HG03442 (cell line): ENCODE measurements at regions not wholly inside any gene's neighbourhood (a gene's known extent, or its start where the extent isn't known, plus 50 kb on each side); places are given as distances from the start of the nearest gene placed in this dataset.

Experiments
- ATAC-seq: cut with Tn5 transposase; IDR thresholded peaks from one replicate; pipeline ENCODE4 v1.9.1; 2021; ENCODE audit warnings: mild to moderate bottlenecking, moderate library complexity; ENCODE audit not compliant: unreplicated experiment

DNA sequence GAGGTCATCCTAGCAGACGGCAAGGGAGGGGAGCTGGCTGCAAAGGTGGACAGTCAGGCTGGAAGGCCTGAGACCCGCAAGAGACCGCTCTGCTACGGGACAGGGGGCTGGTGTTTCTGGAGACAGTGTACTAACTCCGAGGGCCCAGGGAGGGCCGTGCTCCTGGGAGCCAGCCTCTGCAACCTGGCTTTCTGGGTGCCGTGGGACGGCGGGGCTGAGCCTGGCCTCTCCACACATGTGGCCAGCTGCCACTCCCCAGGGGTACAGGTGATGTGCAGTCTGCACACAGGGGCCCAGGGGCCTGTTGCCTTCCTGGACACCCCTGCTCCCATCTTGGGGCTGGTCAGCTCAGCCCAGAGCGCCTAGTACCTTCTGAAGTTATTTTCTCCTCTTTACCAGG, 92.2 kb downstream of the MRPL36 start:
- ATAC-seq: no peak

DNA sequence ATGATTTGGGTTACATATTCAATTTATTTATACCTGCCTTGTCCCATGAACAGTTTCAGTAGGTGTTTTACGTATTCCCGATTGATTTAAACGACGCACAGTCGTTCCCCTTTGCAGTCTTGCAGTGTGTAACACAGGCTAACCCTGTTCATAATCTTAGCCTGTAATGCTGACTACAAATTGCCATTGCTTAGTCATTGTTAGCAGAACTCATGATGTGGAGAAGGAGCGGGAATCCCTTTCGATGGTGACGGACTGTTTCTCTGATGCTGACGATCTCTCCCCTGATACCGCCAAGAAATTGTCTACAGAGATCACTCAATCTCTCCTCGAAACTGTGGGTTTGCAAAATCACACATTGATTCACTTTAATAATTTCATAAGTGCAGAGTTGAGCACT, 93.2 kb downstream of the MRPL36 start:
- ATAC-seq: no peak

DNA sequence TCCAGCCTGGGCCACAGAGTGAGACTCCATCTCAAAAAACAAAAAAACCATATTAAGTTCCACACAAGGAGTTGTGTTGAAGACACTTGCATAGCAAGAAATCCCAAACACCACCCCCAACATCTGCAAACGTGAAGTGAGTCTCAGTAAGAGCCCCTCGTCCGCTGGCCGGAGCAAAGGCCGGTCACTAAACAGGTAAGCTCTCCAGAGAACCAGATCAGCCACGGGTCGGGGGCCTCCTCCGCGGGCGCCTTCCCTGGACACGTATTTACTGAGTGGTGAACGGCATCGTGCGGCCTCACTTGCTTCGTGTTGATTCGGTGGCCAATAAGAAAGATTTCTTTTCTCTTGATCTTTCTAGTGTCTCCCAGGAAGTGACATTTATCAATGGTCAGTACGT, 93.6 kb downstream of the MRPL36 start:
- no peak for ATAC-seq

DNA sequence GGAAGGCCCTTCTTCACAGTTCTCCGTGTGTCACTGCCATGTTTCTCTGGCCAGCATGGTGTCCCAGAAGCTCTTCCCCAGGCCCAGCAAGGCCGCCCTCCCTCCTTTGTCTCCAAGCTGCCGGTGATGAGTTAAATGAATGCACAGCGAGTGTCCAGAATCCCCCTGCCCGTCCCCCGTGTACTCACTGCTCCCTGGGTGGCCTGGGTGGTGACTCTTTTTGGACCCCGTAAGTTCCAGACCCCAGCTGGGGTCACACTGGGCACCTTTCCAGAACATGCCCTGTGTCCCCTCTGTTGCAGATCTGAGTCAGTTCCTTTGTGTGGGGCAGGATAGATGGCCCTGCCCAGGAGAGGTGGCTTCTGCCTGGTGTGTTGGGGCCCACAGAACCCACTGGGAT, 95.0 kb downstream of the MRPL36 start:
- no peak for ATAC-seq

DNA sequence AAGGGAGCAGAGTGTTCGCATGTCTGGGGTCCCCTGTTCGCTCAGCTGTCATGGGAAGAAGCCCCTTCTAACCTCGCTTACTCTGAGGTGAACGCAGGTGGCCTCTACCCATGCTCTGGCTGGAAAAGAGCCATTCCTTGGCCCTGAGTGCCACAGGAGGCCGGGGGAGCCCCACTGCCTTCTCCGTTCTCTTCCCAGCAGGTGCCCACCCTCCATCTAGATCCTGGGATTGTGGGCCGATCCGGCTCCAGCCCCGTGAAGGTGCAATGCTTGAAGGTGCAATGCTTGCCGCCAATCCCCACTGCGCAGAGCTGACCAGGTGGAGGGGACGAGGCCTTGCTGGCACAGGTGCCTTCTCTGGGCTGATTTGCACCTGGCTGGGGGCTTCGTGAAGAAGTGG, 95.4 kb downstream of the MRPL36 start:
- no peak for ATAC-seq

DNA sequence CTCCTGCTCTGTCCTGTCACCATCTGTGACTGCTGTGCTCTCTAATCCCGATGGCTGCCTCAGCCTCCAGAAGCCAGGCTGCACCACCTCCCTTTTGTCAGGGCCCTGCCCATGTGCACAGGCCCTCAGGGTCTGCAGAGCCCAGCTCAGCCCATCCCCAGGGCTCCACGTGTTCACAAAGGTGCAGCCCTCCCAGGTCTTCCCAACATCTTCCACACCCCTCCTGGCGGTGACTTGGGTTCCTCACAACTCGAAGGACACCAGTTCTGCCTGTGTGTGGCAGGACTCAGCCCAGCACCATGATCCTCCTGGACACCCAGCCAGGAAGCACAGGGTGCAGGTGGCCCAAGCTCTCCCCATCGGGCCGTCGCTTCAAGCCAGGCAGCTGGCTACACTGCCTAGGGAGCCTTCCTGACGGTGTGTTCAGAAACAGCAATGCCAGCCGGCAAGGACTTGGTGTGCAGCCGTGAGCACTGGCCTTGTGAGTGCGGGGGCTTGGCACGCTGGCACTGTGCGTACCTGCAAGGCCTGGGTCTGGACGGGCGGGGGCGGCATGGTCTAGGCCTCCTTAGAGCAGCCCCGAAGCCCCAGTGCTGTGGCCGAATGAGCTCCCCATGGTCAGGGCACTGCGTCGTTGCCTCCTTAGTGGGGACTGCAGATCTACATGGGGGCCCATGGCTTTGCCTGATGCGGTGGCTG, 96.1 kb downstream of the MRPL36 start:
- ATAC-seq: no peak

DNA sequence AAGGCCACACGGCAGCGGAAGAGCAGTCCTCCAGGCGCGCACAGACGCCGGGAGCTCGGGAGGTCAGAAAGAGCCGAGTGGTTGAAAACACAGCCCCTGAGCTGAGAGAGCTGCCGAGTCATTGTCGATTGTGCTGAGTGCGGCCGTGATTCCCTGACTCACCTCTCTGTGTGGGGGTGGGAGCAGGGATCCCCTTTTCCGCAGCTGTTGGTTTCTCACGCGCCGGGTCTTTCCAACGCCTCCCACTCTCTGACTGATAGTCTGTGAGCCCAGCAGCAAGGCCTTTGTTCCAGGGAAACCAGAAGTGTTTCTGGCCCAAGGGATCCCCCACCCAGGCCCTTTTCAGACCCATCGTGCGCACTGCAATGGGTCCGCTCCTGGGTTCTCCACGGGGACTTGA, 97.3 kb downstream of the MRPL36 start:
- ATAC-seq: no peak

DNA sequence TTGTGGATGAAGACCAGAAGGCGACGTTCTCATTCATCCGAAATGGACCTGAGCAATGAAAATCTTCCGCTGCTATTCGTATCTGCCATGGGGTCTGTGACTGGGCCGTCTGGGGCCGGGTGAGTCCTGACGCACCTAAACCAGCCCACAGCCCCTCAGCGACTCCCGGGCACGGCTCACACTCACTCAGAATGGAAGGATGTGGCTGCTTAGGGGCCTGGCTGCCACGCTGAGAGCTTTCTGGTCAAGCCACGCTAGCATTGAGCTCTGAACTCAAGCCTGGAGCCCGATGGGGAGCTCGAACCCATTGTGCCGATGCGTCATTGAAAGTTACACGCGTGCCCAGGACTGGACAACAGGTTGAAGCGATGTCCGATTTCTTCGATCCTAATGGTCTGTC, 97.8 kb downstream of the MRPL36 start:
- no peak for ATAC-seq

DNA sequence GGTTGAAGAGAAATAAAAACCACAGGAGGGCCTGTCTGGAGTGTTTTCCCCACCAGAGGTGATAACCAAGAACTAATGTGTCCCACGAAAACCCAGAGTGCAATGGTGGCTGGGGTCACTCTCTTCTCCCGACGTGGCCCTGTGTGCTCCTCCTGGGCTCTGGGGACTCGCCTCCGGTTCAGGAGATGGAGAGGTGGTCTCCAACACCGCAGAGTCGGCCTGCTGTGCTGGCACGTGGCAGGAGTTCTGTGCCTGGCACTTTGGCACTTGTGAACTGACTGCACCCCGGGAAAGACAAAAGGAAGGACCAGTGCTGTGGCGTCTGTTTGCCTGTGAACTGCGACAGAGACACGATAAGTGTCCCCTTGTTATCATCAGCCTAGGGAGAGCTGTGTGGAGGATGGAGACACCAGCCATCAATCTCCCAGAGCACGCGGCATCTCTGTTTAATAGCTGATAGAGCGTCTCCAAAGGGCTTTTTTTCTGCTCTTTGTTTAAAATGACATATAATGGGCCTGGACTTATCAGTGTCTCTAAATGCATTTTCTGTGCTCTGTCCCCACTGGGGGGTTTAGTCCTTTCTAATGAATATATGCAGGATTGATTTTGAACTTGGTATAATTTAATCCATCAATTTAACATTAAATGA, 98.3 kb downstream of the MRPL36 start:
- no peak for ATAC-seq

DNA sequence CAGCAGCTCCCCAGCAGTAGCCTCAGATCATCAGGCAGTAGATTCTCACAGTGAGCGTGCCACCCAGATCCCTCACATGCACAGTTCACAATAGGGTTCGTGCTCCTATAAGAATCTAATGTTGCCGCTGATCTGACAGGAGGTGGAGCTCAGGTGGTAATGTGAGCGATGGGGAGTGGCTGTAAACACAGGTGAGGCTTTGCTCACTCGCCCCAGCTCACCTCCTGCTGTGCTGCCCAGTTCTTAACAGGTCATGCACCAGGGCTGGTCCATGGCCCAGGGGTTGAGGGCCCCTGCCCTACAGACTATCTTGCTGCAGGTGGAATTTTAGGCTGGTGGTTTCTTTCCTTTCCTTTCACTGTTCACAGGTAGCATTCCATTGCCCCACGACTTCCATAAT, 100.2 kb downstream of the MRPL36 start:
- ATAC-seq: no peak

DNA sequence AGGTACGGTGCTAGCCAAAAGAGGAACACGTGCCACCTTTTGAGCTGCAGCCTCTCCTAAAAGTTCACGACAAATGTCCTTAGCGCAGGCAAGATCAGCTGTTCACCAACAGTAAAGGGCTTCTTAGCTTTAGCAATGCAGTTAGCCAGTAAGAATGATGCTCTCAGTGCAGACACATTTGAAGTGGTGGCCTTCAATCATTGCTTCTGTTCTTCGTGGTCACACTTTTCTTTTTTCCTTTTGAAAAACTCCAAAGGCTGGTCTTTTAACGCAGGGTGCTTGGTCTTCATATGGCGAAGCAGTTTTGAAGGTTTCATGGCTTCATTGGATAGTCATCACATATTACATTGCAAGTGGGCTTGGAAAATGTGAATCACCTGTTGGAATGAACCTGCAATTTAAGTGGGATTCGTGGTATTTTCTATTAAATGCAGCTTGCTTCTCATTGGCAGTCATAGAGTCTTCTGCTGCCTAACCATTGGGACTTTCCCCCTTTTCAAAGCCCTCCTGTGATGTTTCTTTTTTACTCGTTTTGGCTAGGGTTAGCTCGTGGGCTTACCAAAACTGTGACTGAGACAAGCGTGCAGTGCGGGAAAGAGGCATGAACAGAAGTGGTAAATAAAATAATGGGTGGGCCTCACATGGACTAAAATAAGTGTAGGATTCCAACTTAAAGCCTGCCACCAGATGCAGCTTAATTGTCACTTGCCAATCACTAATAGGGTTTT, 100.9 kb downstream of the MRPL36 start:
- no peak for ATAC-seq

DNA sequence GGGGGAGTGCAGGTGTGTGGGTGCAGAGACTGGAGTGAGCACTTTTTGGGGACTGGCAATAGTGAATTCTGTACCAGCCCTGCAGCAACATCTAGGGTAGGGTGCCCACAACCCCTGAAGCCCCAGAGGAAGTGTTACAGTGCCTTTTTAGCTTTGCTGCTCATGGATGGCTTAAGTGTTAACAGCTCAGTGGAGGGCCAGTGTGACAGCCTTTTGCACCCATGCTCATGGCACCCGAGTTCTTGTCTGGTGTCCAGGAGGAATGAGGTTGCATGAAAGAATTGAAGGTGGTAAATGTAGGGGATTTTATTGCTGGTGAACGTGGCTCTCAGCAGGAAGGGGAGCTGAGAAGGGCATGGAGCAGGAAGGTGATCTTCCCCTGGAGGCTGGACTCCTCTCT, 107.3 kb downstream of the MRPL36 start:
- ATAC-seq: no peak

DNA sequence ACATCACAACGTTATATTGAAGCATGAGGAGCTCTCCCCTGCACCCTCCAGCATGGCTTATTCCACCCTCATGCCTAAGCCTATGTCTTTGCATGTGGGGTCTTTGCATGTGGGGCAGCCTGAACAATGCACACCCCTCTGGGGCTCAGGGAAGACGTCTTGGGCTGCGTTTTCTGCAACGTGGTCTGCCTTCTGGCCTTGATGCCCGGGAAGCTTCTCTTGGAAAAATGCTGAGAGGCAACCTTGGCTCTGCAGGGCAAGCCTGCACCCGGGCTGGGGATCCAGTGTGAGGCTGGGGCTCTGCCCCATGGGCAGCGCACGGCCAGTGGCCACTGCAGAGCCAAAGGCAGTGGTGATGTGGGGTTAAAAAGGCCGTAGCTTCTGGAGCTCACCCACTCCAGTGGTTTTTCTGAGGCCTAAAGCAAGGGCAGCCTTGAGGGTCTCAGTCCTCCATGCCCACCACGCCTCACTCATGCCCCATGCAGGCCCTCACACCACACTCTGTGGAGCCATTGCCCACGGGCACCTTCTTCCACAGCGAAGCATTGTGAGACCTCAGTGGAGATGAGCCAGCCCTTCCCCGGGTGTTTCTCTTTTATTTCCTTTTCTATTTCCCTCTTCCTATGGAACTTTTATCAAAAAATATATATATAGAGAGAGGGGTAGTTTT, 112.2 kb downstream of the MRPL36 start:
- ATAC-seq: no peak

DNA sequence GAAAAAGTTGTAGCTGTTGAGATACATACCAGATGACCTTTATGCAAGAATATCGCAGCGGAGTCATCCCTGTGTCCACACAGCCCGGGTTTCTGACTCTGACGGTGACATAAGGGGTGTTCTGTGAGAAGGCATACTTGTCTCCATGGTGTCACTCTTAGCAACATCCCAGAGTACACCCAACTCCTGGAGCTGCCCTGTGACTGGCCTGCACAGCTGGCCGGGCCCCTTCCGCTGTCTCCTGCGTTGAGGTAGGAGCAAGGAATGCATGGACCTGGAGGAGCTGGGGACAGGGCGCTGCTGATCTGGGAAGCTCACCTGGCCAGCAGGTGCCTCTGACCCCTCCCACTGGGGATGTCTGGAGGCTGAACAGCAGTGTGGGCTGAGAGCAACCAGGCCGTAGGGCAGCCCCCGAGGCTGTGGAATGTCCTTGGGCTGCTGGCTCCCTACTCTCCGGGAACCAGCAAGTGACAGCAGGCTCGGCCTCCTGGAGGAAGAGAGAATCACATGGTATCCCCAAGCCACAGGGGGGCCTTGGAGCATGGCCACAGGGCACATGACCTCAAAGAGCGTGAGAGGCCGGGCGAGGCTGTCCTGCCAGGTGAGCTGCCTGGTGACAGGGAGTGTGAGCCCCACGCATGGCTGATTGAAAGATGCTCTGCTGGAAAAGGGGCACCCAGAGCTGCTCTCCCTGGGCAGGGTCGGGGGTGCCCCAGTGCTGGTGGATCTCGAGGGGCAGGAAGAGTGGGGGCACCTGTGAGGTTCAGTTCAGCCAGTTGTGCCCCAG, 113.4 kb downstream of the MRPL36 start:
- ATAC-seq: no peak

DNA sequence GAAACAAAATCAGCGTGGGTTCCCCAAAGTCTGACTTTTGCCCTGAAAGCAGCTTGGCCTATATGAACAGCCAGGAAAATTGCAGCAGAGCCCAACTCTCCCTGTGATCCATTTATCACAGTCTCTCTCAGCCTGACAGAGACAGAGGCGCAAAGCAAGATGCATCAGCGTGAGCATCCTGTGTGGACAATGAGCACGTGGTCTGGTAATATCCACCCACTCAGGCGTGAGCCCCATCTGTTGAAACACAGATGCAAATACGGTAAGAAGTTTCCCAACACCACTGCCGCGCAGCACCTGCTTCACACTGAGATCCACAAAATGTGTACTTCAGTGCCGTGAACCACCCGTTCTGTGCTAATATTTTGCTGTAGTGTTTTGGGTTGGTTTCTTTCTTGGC, 114.6 kb downstream of the MRPL36 start:
- ATAC-seq: no peak

DNA sequence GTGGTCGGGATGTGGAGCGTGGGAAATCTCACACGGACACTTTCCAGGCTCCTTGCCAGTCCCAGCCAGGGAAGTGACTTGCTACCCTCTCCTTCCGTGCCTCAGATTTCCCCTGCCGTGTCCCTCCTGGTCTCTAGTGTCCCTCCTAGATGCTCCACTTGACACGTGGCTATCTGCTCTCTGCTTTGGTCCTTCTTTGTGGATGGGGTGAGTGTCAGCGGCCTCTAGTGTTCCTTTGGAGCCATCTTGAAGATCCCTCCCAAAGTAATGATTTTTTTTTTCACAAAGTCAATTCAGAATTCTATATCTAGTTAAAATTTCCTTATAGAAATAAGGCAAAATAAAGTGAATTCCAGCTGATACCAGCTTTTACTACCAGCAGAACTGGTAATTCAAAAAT, 117.7 kb downstream of the MRPL36 start:
- ATAC-seq: no peak

DNA sequence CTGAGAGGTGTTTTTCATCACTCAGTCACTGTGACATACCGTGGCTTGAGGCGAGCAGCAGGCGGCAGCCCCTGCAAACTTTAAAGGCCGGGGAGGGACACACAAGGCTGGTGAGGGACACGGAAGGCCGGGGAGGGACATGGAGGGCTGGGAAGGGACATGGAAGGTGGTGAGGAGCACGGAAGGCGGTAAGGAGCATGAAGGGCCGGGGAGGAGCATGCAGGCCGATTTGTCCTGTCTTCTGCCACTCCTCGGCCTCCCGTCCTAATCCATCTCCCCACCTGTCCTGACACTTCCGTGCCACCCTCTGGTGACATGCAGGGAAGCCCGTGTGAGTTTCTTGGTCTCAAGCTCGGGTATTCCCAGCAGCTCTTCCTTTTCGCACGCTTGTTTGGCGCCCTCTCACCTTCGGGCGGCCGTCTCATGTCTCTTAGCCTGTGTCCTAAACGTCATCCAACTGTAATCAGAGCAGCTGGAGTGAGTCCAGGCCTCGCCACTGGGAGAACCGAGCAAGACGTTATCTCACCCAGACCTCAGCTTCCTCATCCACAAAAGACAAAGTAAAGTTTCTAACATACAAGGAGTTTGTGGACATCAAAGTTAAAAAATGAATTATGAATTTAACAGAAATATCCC, 126.5 kb downstream of the MRPL36 start:
- no peak for ATAC-seq

DNA sequence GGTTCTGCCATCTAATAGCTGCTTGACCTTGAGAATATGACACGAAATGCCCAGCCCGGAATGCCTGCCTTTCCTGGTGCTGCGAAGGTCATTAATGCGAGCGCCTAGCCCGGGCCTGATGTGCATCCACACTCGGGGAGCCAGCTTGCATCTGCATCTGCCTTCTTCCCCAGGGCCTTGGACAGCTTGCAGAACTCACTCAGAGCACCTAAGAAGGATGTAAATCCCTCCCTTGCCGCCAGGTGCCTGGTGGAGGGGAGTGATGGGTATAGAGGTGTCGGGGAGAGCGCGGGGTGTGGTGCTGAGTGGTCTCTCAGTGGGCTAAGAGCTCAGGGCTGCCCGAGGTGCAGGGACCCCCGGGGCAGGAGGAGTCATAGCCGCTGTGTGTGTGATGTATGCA, 127.2 kb downstream of the MRPL36 start:
- ATAC-seq: no peak

DNA sequence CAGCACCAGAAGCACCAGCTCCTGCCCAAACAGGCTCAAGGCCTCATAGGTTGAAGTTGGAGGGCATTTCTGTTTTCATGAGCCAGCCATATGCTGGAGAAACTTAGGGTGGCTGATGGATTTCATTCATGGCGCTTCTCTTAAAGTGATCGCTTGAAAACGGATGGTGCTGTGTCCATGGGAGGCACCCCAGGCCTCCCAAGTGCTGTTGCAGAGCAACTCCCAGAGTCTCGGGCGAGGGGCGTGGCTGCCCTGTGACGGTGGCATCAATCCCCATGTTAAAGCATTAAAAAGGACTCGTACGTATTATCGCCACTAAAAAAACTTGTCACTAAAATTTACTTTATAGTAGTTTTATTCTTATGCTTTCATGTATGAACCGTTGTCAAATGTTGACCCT, 128.3 kb downstream of the MRPL36 start:
- no peak for ATAC-seq

DNA sequence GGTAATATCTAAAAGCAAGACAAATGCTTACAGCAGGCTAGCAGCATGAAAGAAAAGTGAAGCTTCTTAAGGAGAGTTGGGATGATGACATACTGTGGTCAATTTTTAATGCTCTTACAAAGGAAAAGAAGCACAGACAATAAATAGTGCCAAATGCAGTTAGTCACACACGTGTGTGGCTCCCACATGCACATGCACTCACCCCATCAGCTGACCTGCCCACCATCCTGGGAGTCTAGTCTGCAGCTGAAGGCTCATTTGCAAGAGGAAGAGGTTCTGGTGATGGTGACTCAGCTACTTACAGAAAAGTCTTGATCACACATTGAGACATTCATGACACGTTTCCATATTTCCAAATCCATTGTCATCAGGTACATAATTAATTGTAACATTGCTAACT, 129.3 kb downstream of the MRPL36 start:
- no peak for ATAC-seq
